ENCODE measurements at regions not wholly inside any gene's neighbourhood (a gene's known extent, or its start where the extent isn't known, plus 50 kb on each side); places are given as distances from the start of the nearest gene placed in this dataset.

DNA sequence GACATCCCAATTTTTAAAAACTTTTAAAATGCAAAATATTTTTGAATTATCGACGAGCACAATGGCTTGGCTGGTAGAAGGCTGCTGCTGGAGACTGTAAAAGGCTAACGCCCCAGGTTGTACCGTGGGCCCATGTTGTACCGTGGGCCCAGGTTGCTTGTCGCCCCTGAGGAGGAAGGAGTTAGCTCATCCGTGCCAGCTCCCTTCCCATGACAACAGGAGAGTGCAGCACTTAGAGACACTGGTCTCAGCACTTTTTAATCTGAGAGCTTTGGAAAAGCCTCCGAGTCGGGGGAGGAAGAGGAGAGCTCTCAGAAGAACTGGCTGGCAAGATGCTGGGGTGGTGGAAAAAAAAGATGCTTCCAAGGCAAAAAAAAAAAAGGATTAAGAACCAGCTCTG is 50.3 kb upstream of the CACNA1A start:
- H3K27ac ChIP-seq: no peak overlapping the region
- in situ Hi-C loops (cut with MboI; ENCODE audit: low sequenced_read_pairs in 4 of 4): no loop called here
- no peak for ATAC-seq
- no peaks in the 10 kb centered on the region for H3K9me3 ChIP-seq
- intact Hi-C loops (cut with DNase I; ENCODE audit: low total_unique reads): no loop called here
- no peaks in the 10 kb centered on the region for H3K4me1 ChIP-seq
- DNase-seq: no peak
- H3K36me3 ChIP-seq: no peaks in the 10 kb centered on the region
- no peak overlapping the region for H3K4me3 ChIP-seq
- peaks cover 0 to 2% (median 0%) of the 10 kb centered on the region in 3 donors for H3K27me3 ChIP-seq
- TF ChIP-seq, protein P1, sequence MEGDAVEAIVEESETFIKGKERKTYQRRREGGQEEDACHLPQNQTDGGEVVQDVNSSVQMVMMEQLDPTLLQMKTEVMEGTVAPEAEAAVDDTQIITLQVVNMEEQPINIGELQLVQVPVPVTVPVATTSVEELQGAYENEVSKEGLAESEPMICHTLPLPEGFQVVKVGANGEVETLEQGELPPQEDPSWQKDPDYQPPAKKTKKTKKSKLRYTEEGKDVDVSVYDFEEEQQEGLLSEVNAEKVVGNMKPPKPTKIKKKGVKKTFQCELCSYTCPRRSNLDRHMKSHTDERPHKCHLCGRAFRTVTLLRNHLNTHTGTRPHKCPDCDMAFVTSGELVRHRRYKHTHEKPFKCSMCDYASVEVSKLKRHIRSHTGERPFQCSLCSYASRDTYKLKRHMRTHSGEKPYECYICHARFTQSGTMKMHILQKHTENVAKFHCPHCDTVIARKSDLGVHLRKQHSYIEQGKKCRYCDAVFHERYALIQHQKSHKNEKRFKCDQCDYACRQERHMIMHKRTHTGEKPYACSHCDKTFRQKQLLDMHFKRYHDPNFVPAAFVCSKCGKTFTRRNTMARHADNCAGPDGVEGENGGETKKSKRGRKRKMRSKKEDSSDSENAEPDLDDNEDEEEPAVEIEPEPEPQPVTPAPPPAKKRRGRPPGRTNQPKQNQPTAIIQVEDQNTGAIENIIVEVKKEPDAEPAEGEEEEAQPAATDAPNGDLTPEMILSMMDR (IDR thresholded peaks at IDR 0.05 in 4 of 5, conservative IDR thresholded peaks at IDR 0.05 in 1 of 5): no peak
- no peak for TF ChIP-seq POLR2A (IDR thresholded peaks at IDR 0.05)
